H1 (cell line): ENCODE measurements at regions not wholly inside any gene's neighbourhood (a gene's known extent, or its start where the extent isn't known, plus 50 kb on each side); places are given as distances from the start of the nearest gene placed in this dataset.

Experiments
- SP1 ChIP-seq: IDR thresholded peaks from 2 replicates; pipeline ENCODE4 v1.6.1; 2011; ENCODE audit warnings: low read depth, low read length

- TF ChIP-seq SP1: no peak
Observed at GRCh38 chr20:48291896-48292295, 506.6 kb upstream of the SULF2 start (continued).
